HepG2 (cell line): ENCODE measurements at regions not wholly inside any gene's neighbourhood (a gene's known extent, or its start where the extent isn't known, plus 50 kb on each side); places are given as distances from the start of the nearest gene placed in this dataset.
A peak's percentile ranks its signal among the peaks of the same experiment; 100 is the strongest.

ENCODE experiments used
- ASH2L ChIP-seq: fragments of 300-600, 200-600 bp; sonication (generic); IDR thresholded peaks from 2 replicates; pipeline ENCODE4 v1.7.0; 2017; ENCODE audit warnings: low read depth, mild to moderate bottlenecking, moderate library complexity, mixed read lengths, low read length; ENCODE audit not compliant: insufficient read length
- DZIP1 ChIP-seq: sonication (generic); formaldehyde crosslinking; IDR thresholded peaks from 2 replicates; pipeline ENCODE4 v1.5.0; 2020; ENCODE audit warnings: mild to moderate bottlenecking, missing genetic modification reagents
- MAFK ChIP-seq, 2 experiments: IDR thresholded peaks in 1 of 2; conservative IDR thresholded peaks in 1 of 2; 2 replicates each; pipeline ENCODE4 v1.6.1; 2011; ENCODE audit warnings: improper control_type of control experiment in 2 of 2, low read length in 2 of 2
- MLLT10 ChIP-seq: sonication (generic); formaldehyde crosslinking; IDR thresholded peaks from 2 replicates; pipeline ENCODE4 v1.4.0; 2020; ENCODE audit warnings: missing genetic modification reagents
- SPEN ChIP-seq: sonication (generic); formaldehyde crosslinking; IDR thresholded peaks from 2 replicates; pipeline ENCODE4 v1.5.1; 2020; ENCODE audit warnings: low read depth, mild to moderate bottlenecking, missing genetic modification reagents
- ZBTB25 ChIP-seq: IDR thresholded peaks from 2 replicates; pipeline ENCODE4 v1.6.1; 2018; ENCODE audit warnings: missing genetic modification reagents
- ZNF142 ChIP-seq: sonication (generic); formaldehyde crosslinking; IDR thresholded peaks from 2 replicates; pipeline ENCODE4 v1.4.0; 2020; ENCODE audit warnings: missing genetic modification reagents
- ZNF766 ChIP-seq: sonication (generic); formaldehyde crosslinking; IDR thresholded peaks from 2 replicates; pipeline ENCODE4 v1.5.0; 2020; ENCODE audit warnings: missing genetic modification reagents, borderline replicate concordance

- TF ChIP-seq ZNF142 (CRISPR knock-in tag) (0 out of 2 replicates have a peak, but pooled peaks have one; percentile 23), ASH2L (peak; percentile 32), MAFK (conservative IDR thresholded peaks at IDR 0.05 in 1 of 2, IDR thresholded peaks at IDR 0.05 in 1 of 2; ENCODE audit: low read length in 2 of 2) (no peak), SPEN (CRISPR knock-in tag) (no peak), ZBTB25 (CRISPR knock-in tag) (0 out of 2 replicates have a peak, but pooled peaks have one; percentile 30), MLLT10 (no peak), DZIP1 (CRISPR knock-in tag) (no peak), ZNF766 (CRISPR knock-in tag) (0 out of 2 replicates have a peak, but pooled peaks have one; percentile 11)
Observed at GRCh38 chr2:100767810-100768806, 51.8 kb upstream of the NPAS2 start (continued).
